MM.1S (cell line): ENCODE measurements at regions not wholly inside any gene's neighbourhood (a gene's known extent, or its start where the extent isn't known, plus 50 kb on each side); places are given as distances from the start of the nearest gene placed in this dataset.

ENCODE experiments used
- DNase-seq: peaks from one replicate; pipeline ENCODE4 v3.0.0-alpha.2; 2015
- H2AFZ ChIP-seq: fragments of 300-600 bp; sonication (generic); 2 replicates; pipeline ENCODE4 v1.6.0; 2016; ENCODE audit warnings: antibody characterized with exemption, low read length
- H3F3A ChIP-seq: fragments of 300-600 bp; sonication (generic); 2 replicates; pipeline ENCODE4 v1.6.1; 2016; ENCODE audit warnings: mild to moderate bottlenecking, antibody characterized with exemption, low read length, moderate library complexity, mixed read lengths; ENCODE audit not compliant: insufficient read depth
- H3K27ac ChIP-seq: fragments of 300-600 bp; sonication (generic); 2 replicates; pipeline ENCODE4 v1.5.1; 2016; ENCODE audit warnings: mild to moderate bottlenecking, low read length
- H3K27me3 ChIP-seq: fragments of 300-600 bp; sonication (generic); replicated peaks from 2 replicates; pipeline ENCODE4 v1.6.0; 2016; ENCODE audit warnings: low read length; ENCODE audit not compliant: insufficient read depth
- H3K36me3 ChIP-seq: fragments of 300-600 bp; sonication (generic); replicated peaks from 2 replicates; pipeline ENCODE4 v1.6.1; 2016; ENCODE audit warnings: mild to moderate bottlenecking, low read length, mixed read lengths; ENCODE audit not compliant: insufficient read depth
- H3K4me1 ChIP-seq: fragments of 300-600 bp; sonication (generic); 2 replicates; pipeline ENCODE4 v1.6.1; 2016; ENCODE audit warnings: low read length, mixed read lengths
- H3K4me2 ChIP-seq: fragments of 300-600 bp; sonication (generic); 2 replicates; pipeline ENCODE4 v1.6.0; 2016; ENCODE audit warnings: low read depth, low read length
- H3K4me3 ChIP-seq: fragments of 300-600 bp; sonication (generic); 2 replicates; pipeline ENCODE4 v1.5.1; 2016; ENCODE audit warnings: low read length, mixed read lengths
- H3K79me2 ChIP-seq: fragments of 300-600 bp; sonication (generic); 2 replicates; pipeline ENCODE4 v1.6.1; 2016; ENCODE audit warnings: mixed run types, low read length, mixed read lengths
- H3K9ac ChIP-seq: fragments of 300-600 bp; sonication (generic); 2 replicates; pipeline ENCODE4 v1.6.1; 2016; ENCODE audit warnings: low read length, mixed read lengths
- H3K9me2 ChIP-seq: fragments of 300-600 bp; sonication (generic); replicated peaks from 2 replicates; pipeline ENCODE4 v1.6.1; 2016; ENCODE audit warnings: mild to moderate bottlenecking, low read length, mixed read lengths; ENCODE audit not compliant: insufficient read depth
- H3K9me3 ChIP-seq: fragments of 300-600 bp; sonication (generic); replicated peaks from 2 replicates; pipeline ENCODE4 v1.6.1; 2016; ENCODE audit warnings: mild to moderate bottlenecking, low read length, mixed read lengths; ENCODE audit not compliant: insufficient read depth
- H4K20me1 ChIP-seq: fragments of 300-600 bp; sonication (generic); 2 replicates; pipeline ENCODE4 v1.6.1; 2016; ENCODE audit warnings: mild to moderate bottlenecking, low read length, moderate library complexity, mixed read lengths; ENCODE audit not compliant: insufficient read depth
- CTCF ChIP-seq: fragments of 300-600 bp; sonication (generic); IDR thresholded peaks from 2 replicates; pipeline ENCODE4 v1.5.1; 2016; ENCODE audit warnings: antibody characterized with exemption, low read length, mixed read lengths
- EZH2 ChIP-seq: fragments of 300-600 bp; sonication (generic); optimal IDR thresholded peaks from 2 replicates; pipeline ENCODE3; 2017; ENCODE audit warnings: low read depth, mild to moderate bottlenecking, antibody characterized with exemption, low read length, mixed read lengths
- EZH2phosphoT487 ChIP-seq: fragments of 300-600 bp; sonication (generic); IDR thresholded peaks from 2 replicates; pipeline ENCODE4 v1.6.1; 2018; ENCODE audit warnings: antibody characterized with exemption, low read length

GRCh38 chr18:68034296-68034695 lies 517.8 kb upstream of the DSEL start:
- no peaks in the 10 kb centered on the region for H3F3A ChIP-seq
- no peaks in the 10 kb centered on the region for H3K27me3 ChIP-seq
- TF ChIP-seq EZH2, result no peak
- TF ChIP-seq CTCF, result no peak
- no peak for TF ChIP-seq EZH2phosphoT487
- H3K9ac ChIP-seq, result no peak overlapping the region
- H3K36me3 ChIP-seq, result no peaks in the 10 kb centered on the region
- H3K9me2 ChIP-seq, result no peaks in the 10 kb centered on the region
- no peak overlapping the region for H2AFZ ChIP-seq
- H3K79me2 ChIP-seq, result no peaks in the 10 kb centered on the region
- no peaks in the 10 kb centered on the region for H3K9me3 ChIP-seq
- no peak overlapping the region for H3K4me3 ChIP-seq
- no peak overlapping the region for H3K27ac ChIP-seq
- H3K4me2 ChIP-seq, result no peak overlapping the region
- no peaks in the 10 kb centered on the region for H3K4me1 ChIP-seq
- H4K20me1 ChIP-seq, result no peaks in the 10 kb centered on the region
- DNase-seq, result no peak

GRCh38 chr18:68033466-68033865 lies 516.9 kb upstream of the DSEL start:
- no peak overlapping the region for H2AFZ ChIP-seq
- DNase-seq, result no peak
- H3K36me3 ChIP-seq, result no peaks in the 10 kb centered on the region
- H3K4me2 ChIP-seq, result no peak overlapping the region; the same call in 1 of the 2 replicates
- H3K4me3 ChIP-seq, result no peak overlapping the region
- H3F3A ChIP-seq, result no peaks in the 10 kb centered on the region
- H3K79me2 ChIP-seq, result no peaks in the 10 kb centered on the region
- TF ChIP-seq EZH2phosphoT487 (no peak), EZH2 (no peak), CTCF (no peak)
- no peaks in the 10 kb centered on the region for H3K9me2 ChIP-seq
- H4K20me1 ChIP-seq, result no peaks in the 10 kb centered on the region
- H3K9me3 ChIP-seq, result no peaks in the 10 kb centered on the region
- H3K27ac ChIP-seq, result no peak overlapping the region
- H3K9ac ChIP-seq, result no peak overlapping the region
- H3K27me3 ChIP-seq, result no peaks in the 10 kb centered on the region
- H3K4me1 ChIP-seq, result no peaks in the 10 kb centered on the region

- DNase-seq, result no peak
- Histone ChIP-seq H3K9ac (no peak overlapping the region), H3K4me3 (no peak overlapping the region), H3K79me2 (no peaks in the 10 kb centered on the region), H3K27ac (no peak overlapping the region), H3K4me2 (no peak overlapping the region), H3K9me2 (no peaks in the 10 kb centered on the region), H3K27me3 (no peaks in the 10 kb centered on the region), H2AFZ (no peak overlapping the region), H3F3A (no peaks in the 10 kb centered on the region), H3K9me3 (no peaks in the 10 kb centered on the region), H3K4me1 (no peaks in the 10 kb centered on the region), H3K36me3 (no peaks in the 10 kb centered on the region), H4K20me1 (no peaks in the 10 kb centered on the region)
- no peak for TF ChIP-seq EZH2
- no peak for TF ChIP-seq CTCF
- no peak for TF ChIP-seq EZH2phosphoT487
Measured at GRCh38 chr18:68024716-68025115, 508.2 kb upstream of the DSEL start.

GRCh38 chr18:68017385-68017784 lies 500.9 kb upstream of the DSEL start:
- H3K36me3 ChIP-seq, result no peaks in the 10 kb centered on the region
- no peak overlapping the region for H3K27ac ChIP-seq
- H3K27me3 ChIP-seq, result no peaks in the 10 kb centered on the region
- no peak overlapping the region for H3K9ac ChIP-seq
- no peak overlapping the region for H3K4me3 ChIP-seq
- no peaks in the 10 kb centered on the region for H3K9me2 ChIP-seq
- no peaks in the 10 kb centered on the region for H3K79me2 ChIP-seq
- H4K20me1 ChIP-seq, result no peaks in the 10 kb centered on the region
- H3F3A ChIP-seq, result no peaks in the 10 kb centered on the region
- no peak overlapping the region for H3K4me2 ChIP-seq
- H3K9me3 ChIP-seq, result no peaks in the 10 kb centered on the region
- no peaks in the 10 kb centered on the region for H3K4me1 ChIP-seq
- no peak for TF ChIP-seq EZH2phosphoT487
- TF ChIP-seq CTCF, result no peak
- TF ChIP-seq EZH2, result no peak
- no peak overlapping the region for H2AFZ ChIP-seq
- DNase-seq, result no peak
